ENCODE measurements at regions not wholly inside any gene's neighbourhood (a gene's known extent, or its start where the extent isn't known, plus 50 kb on each side); places are given as distances from the start of the nearest gene placed in this dataset.

GRCh38 chr18:53887447-53887846 is 337.0 kb downstream of the MBD2 start:
- TF ChIP-seq, protein P1, sequence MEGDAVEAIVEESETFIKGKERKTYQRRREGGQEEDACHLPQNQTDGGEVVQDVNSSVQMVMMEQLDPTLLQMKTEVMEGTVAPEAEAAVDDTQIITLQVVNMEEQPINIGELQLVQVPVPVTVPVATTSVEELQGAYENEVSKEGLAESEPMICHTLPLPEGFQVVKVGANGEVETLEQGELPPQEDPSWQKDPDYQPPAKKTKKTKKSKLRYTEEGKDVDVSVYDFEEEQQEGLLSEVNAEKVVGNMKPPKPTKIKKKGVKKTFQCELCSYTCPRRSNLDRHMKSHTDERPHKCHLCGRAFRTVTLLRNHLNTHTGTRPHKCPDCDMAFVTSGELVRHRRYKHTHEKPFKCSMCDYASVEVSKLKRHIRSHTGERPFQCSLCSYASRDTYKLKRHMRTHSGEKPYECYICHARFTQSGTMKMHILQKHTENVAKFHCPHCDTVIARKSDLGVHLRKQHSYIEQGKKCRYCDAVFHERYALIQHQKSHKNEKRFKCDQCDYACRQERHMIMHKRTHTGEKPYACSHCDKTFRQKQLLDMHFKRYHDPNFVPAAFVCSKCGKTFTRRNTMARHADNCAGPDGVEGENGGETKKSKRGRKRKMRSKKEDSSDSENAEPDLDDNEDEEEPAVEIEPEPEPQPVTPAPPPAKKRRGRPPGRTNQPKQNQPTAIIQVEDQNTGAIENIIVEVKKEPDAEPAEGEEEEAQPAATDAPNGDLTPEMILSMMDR (IDR thresholded peaks at IDR 0.05), result no peak
- TF ChIP-seq POLR2A (IDR thresholded peaks at IDR 0.05), result no peak
